Epithelial cell of proximal tubule (primary cell): ENCODE measurements at regions not wholly inside any gene's neighbourhood (a gene's known extent, or its start where the extent isn't known, plus 50 kb on each side); places are given as distances from the start of the nearest gene placed in this dataset.

Experiments used
- DNase-seq: peaks from one replicate; pipeline ENCODE4 v3.0.0-alpha.2; 2011; ENCODE audit warnings: low read depth
- H3K4me3 ChIP-seq: 2 replicates; pipeline ENCODE4 v1.5.1; 2011; ENCODE audit warnings: low read depth, mild to moderate bottlenecking, low read length
- TF ChIP-seq, protein P1 (sequence below): conservative IDR thresholded peaks from 2 replicates; pipeline ENCODE4 v1.5.1; 2012; ENCODE audit warnings: low read depth, mild to moderate bottlenecking, low read length

DNA sequence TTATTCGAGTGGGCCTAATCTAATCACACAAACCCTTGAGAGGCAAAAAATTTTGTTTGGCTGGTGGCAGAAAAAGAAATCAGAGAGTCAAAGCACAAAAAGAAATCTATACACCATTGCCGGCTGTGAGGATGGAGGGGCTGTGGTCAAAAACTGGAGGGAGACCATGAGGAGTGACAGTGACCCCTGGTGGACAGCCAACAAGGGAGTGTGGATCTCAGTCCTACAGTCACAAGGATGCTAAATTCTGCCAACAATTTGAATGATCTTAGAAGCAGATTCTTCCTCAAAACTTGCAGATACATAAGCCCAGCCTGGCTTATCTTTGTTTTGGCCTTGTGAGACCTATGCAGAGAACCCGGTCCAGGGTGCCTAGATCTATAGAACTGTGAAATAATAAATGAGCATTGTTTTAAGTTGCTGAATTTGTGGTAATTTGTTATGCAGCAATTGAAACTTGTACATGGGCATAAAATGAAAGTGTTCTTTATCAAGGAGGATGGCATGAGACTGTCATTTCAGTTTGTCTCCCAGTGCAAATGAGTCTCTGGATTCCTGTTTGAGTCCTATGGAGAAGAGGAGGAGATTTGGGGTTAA is 103.0 kb upstream of the ARHGEF26 start:
- no peak for DNase-seq
- TF ChIP-seq, protein P1, sequence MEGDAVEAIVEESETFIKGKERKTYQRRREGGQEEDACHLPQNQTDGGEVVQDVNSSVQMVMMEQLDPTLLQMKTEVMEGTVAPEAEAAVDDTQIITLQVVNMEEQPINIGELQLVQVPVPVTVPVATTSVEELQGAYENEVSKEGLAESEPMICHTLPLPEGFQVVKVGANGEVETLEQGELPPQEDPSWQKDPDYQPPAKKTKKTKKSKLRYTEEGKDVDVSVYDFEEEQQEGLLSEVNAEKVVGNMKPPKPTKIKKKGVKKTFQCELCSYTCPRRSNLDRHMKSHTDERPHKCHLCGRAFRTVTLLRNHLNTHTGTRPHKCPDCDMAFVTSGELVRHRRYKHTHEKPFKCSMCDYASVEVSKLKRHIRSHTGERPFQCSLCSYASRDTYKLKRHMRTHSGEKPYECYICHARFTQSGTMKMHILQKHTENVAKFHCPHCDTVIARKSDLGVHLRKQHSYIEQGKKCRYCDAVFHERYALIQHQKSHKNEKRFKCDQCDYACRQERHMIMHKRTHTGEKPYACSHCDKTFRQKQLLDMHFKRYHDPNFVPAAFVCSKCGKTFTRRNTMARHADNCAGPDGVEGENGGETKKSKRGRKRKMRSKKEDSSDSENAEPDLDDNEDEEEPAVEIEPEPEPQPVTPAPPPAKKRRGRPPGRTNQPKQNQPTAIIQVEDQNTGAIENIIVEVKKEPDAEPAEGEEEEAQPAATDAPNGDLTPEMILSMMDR = peak; percentile 70
- H3K4me3 ChIP-seq = no peak overlapping the region

DNA sequence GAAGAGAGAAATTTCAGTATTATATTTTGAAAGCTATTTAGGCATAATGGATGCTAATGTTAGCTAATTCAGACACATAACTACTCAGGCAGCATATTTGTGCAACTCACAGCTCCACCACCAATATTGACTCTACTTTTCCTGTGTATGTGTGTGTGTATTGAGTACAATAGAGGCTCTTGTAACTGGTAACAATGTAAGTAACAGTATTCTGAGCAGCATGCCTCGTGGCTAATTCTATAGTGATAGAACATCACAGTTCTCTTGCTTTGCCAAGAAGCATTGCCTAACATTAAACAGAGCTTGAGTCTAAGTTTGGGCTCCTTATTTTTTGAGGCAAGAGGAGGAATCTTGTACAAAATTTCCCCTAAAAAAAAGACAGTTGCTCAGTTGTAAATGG is 98.6 kb upstream of the ARHGEF26 start:
- DNase-seq = no peak
- TF ChIP-seq, protein P1 = no peak
- H3K4me3 ChIP-seq = no peak overlapping the region

DNA sequence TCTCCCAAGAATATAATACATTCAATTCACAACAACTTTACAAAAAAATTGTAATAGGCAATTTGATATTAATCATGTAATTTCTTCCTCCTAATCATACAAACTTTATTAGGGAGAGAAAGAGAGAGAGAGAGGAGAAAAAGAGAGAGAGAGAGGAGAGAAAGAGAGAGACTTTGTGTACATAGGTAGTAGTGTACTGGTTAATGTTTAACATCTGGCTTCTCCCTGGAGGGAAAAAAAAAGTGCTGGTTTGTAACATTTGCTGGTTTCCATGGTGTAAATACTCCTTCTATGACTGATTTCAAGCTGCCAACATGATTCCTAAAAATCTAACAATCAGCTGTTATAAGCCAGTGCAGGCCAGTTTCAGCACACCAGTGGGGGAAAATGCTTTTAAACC is 98.0 kb upstream of the ARHGEF26 start:
- peak; percentile 84 for DNase-seq
- TF ChIP-seq, protein P1 = no peak
- H3K4me3 ChIP-seq = no peak overlapping the region

DNA sequence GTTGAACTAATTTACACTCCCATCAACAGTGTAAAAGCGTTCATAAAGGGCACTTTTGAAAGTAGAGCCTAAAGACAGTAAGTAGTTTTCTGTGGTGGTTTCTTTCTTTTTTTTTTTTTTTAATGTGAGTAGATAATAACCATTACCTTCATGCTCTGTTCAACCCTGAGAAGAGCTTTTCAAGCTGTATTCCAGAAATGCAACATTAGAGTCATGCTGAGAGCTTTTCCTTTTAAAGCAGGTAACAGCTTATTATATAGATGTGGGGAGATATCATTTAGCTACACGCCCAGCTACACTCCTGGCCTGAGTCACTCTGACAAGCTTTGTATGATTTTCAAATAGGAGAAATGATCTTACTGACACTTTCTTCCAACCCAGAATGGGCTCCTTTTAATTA is 96.2 kb upstream of the ARHGEF26 start:
- no peak for DNase-seq
- H3K4me3 ChIP-seq = no peak overlapping the region
- TF ChIP-seq, protein P1 = no peak

DNA sequence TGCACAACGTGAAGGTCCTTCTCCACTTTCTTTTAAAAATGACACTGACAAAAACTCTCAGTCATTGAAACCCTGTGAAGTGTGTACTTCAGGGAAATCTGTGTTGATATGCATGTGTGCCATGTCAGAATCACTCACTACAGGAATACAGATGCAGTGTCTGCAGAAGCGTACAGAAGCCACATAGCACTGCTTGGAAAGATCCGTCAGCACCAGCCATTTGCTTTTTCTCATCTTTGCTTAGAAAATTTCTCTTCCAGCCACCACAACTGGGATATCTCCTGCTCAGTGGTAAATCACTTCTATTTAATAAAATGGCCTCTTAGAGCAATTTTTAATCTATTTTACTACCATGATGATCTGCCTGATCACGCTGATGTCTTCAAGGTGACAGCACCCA is 91.3 kb upstream of the ARHGEF26 start:
- no peak for DNase-seq
- H3K4me3 ChIP-seq = no peak overlapping the region
- TF ChIP-seq, protein P1 = no peak

DNA sequence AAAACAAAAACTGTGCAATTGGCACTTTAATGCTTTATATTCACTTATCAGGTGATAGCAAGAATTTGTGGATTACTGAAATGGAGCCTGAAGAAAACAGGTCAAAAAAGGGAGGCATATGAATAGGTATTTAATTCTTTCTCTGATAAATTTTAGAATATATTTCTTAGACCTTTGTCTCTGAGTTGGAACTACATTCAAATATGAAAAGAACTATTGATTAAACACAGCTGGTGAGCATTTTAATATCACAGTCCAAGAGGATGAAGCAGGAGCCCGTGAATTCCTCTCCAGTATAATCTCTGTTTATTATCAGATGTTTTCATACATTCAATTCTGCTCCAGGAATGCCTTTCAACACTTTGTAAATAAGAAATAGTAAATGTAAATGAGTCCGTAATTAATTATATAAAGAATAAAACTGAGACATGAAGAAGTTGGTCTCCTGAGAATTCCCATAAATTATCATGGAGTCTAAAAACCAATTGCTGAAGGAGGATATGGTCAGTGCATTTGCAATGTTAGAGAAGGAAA is 86.3 kb upstream of the ARHGEF26 start:
- TF ChIP-seq, protein P1 = no peak
- no peak overlapping the region for H3K4me3 ChIP-seq
- no peak for DNase-seq

DNA sequence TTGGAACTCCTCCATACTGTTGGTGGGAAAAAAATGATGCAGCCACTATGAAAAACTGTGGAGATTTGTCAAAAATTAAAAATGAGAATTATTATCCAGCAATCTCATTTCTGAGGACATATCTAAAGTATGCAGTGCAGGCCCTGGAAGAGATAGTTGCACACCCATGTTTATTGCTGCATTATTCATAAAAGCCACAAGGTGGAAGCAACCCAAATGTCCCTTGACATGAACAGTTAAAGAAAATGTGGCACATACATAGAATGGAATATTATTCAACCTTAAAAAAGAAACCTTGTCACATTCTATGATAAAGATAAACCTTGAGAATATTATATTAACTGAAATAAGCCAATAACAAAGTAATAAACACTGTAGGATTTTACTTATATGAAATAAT is 80.9 kb upstream of the ARHGEF26 start:
- TF ChIP-seq, protein P1 = peak; percentile 48
- DNase-seq = no peak
- H3K4me3 ChIP-seq = no peak overlapping the region
